ENCODE measurements at regions not wholly inside any gene's neighbourhood (a gene's known extent, or its start where the extent isn't known, plus 50 kb on each side); places are given as distances from the start of the nearest gene placed in this dataset.

DNA sequence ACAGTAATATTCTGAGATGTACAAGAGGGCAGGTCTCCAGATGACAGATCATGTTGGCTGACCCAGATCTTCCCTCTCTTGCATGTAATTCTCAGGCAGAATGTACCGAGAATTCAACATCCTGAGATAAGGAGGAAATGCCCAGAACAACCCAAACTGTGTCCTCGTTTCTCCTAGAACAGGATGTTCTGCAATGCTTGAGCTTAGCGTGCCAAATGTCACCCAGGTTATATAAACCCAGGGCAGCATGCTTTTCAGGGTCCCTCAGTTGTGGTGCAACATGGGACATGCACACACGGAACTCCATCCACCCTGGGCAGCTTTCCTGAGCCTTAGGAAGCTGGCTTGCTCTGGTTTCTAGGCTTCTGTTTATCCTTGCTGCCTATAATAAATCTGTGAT, 102.1 kb upstream of the CMC1 start:
- peaks cover 5% of the 10 kb centered on the region for H3K27me3 Mint-ChIP-seq (ENCODE audit: insufficient read depth, low read depth)
- no peaks in the 10 kb centered on the region for H3F3A ChIP-seq (ENCODE audit: low read depth)
- no peak overlapping the region for H3K27ac Mint-ChIP-seq
- no peak overlapping the region for H3K9ac ChIP-seq
- no peak overlapping the region for H3K4me2 ChIP-seq
- no peak overlapping the region for H3K27ac ChIP-seq
- H3K4me1 Mint-ChIP-seq = no peaks in the 10 kb centered on the region
- no peak overlapping the region for H3K4me3 ChIP-seq
- no peak overlapping the region for H3K4me3 Mint-ChIP-seq
- no peak overlapping the region for H2AFZ ChIP-seq (replicated peaks)
- H3K36me3 Mint-ChIP-seq = no peaks in the 10 kb centered on the region
- H3K9me3 ChIP-seq (ENCODE audit: low read depth) = no peaks in the 10 kb centered on the region
- no peaks in the 10 kb centered on the region for H3K27me3 ChIP-seq
- H3K79me2 ChIP-seq (ENCODE audit: low read depth) = no peaks in the 10 kb centered on the region
- TF ChIP-seq, protein P1, sequence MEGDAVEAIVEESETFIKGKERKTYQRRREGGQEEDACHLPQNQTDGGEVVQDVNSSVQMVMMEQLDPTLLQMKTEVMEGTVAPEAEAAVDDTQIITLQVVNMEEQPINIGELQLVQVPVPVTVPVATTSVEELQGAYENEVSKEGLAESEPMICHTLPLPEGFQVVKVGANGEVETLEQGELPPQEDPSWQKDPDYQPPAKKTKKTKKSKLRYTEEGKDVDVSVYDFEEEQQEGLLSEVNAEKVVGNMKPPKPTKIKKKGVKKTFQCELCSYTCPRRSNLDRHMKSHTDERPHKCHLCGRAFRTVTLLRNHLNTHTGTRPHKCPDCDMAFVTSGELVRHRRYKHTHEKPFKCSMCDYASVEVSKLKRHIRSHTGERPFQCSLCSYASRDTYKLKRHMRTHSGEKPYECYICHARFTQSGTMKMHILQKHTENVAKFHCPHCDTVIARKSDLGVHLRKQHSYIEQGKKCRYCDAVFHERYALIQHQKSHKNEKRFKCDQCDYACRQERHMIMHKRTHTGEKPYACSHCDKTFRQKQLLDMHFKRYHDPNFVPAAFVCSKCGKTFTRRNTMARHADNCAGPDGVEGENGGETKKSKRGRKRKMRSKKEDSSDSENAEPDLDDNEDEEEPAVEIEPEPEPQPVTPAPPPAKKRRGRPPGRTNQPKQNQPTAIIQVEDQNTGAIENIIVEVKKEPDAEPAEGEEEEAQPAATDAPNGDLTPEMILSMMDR (IDR thresholded peaks at IDR 0.05) = no peak
- TF ChIP-seq EZH2 (IDR thresholded peaks at IDR 0.05) (no peak), EZH2phosphoT487 (IDR thresholded peaks at IDR 0.05) (no peak)
- no peak for DNase-seq (ENCODE audit: low spot score)
- no peaks in the 10 kb centered on the region for H3K36me3 ChIP-seq
- no peaks in the 10 kb centered on the region for H3K9me3 Mint-ChIP-seq
- no peaks in the 10 kb centered on the region for H4K20me1 ChIP-seq (ENCODE audit: low read depth)
- H3K4me1 ChIP-seq = no peaks in the 10 kb centered on the region

DNA sequence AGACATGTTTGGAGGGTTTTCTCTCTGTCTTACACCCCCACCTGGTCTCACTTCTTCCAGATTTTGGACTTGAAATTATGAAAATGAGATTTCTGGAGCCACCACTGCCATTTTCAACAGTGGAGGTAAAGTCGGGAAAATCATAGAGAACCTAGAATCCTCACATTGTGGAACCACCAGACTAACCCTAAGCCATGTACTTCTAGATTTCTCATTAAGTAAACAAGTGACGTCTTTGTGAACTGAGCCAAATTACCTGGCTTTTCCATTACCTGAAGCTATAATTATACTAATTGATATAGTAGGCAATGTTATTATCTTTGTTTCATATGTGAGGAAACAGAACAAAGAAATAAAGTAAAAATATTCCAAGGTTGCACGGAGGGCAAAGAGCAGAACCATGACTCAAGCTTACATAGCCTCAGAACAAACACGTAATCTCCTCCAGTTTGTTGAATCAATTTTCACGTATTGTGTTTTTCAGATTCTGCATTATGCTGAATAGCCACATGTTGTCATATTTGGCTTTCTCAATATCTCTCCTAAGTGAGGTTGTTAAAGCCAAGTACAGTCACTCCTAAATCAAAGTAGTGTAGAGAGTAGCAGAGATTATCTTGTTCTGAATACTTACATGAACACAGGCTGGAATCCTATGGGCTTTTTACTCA, 101.3 kb upstream of the CMC1 start:
- H4K20me1 ChIP-seq (ENCODE audit: low read depth) = no peaks in the 10 kb centered on the region
- no peak overlapping the region for H3K4me3 Mint-ChIP-seq
- H3K27me3 ChIP-seq = no peaks in the 10 kb centered on the region
- DNase-seq (ENCODE audit: low spot score) = no peak
- no peak overlapping the region for H3K4me2 ChIP-seq
- no peaks in the 10 kb centered on the region for H3K9me3 ChIP-seq (ENCODE audit: low read depth)
- peaks cover 5% of the 10 kb centered on the region for H3K27me3 Mint-ChIP-seq (ENCODE audit: insufficient read depth, low read depth)
- no peak overlapping the region for H3K4me3 ChIP-seq
- no peaks in the 10 kb centered on the region for H3K9me3 Mint-ChIP-seq
- H3K9ac ChIP-seq = no peak overlapping the region
- H3F3A ChIP-seq (ENCODE audit: low read depth) = no peaks in the 10 kb centered on the region
- H2AFZ ChIP-seq (replicated peaks) = no peak overlapping the region
- H3K27ac Mint-ChIP-seq = no peak overlapping the region
- no peaks in the 10 kb centered on the region for H3K36me3 ChIP-seq
- no peaks in the 10 kb centered on the region for H3K4me1 ChIP-seq
- H3K27ac ChIP-seq = no peak overlapping the region
- no peaks in the 10 kb centered on the region for H3K79me2 ChIP-seq (ENCODE audit: low read depth)
- H3K36me3 Mint-ChIP-seq = no peaks in the 10 kb centered on the region
- H3K4me1 Mint-ChIP-seq = no peaks in the 10 kb centered on the region
- TF ChIP-seq, protein P1 (IDR thresholded peaks at IDR 0.05) = no peak
- TF ChIP-seq EZH2 (IDR thresholded peaks at IDR 0.05) = no peak
- no peak for TF ChIP-seq EZH2phosphoT487 (IDR thresholded peaks at IDR 0.05)

DNA sequence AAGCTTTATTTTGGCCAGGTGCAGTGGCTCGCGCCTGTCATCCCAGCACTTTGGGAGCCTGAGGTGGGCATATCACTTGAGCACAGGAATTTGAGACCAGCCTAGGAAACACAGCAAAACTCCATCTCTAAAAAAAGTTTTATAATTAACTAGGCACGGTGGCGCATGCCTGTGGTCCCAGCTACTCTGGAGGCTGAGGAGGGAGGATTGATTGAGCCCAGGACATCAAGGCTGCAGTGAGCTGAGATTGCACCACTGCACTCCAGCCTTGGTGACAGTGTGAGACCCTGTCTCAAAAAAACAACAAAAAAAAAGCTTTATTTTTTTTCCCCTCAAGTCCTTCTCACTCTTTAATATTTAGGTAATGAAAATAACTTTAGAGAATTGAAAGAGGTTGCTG, 100.8 kb upstream of the CMC1 start:
- H3K4me1 Mint-ChIP-seq = no peaks in the 10 kb centered on the region
- H3K27ac Mint-ChIP-seq = no peak overlapping the region
- Histone ChIP-seq H3K4me3 (no peak overlapping the region), H3K4me2 (no peak overlapping the region), H3K27ac (no peak overlapping the region), H3K9me3 (ENCODE audit: low read depth) (no peaks in the 10 kb centered on the region), H2AFZ (replicated peaks) (no peak overlapping the region), H3K9ac (no peak overlapping the region), H4K20me1 (ENCODE audit: low read depth) (no peaks in the 10 kb centered on the region), H3F3A (ENCODE audit: low read depth) (no peaks in the 10 kb centered on the region), H3K4me1 (no peaks in the 10 kb centered on the region), H3K79me2 (ENCODE audit: low read depth) (no peaks in the 10 kb centered on the region), H3K36me3 (no peaks in the 10 kb centered on the region), H3K27me3 (no peaks in the 10 kb centered on the region)
- H3K9me3 Mint-ChIP-seq = no peaks in the 10 kb centered on the region
- peaks cover 5% of the 10 kb centered on the region for H3K27me3 Mint-ChIP-seq (ENCODE audit: insufficient read depth, low read depth)
- H3K4me3 Mint-ChIP-seq = no peak overlapping the region
- DNase-seq (ENCODE audit: low spot score) = no peak
- no peaks in the 10 kb centered on the region for H3K36me3 Mint-ChIP-seq
- TF ChIP-seq EZH2 (IDR thresholded peaks at IDR 0.05) = no peak
- TF ChIP-seq EZH2phosphoT487 (IDR thresholded peaks at IDR 0.05) = no peak
- TF ChIP-seq, protein P1 (IDR thresholded peaks at IDR 0.05) = no peak
